Peyer's patch (tissue), 4 donors: ENCODE measurements at regions not wholly inside any gene's neighbourhood (a gene's known extent, or its start where the extent isn't known, plus 50 kb on each side); places are given as distances from the start of the nearest gene placed in this dataset.

Experiments
- DNase-seq, 3 donors: peaks; one replicate each; pipeline ENCODE4 v3.0.0-alpha.2; 2017 to 2019
- H3K27ac ChIP-seq, 4 donors: fragments of 200-600 bp; sonication (generic); one replicate each; pipeline ENCODE4 v1.5.1; 2016 to 2019
- H3K27me3 ChIP-seq, 2 donors: fragments of 200-600 bp; sonication (generic); one replicate each; pipeline ENCODE4 v1.5.1; 2019
- H3K36me3 ChIP-seq, 3 donors: fragments of 200-600 bp; sonication (generic); one replicate each; pipeline ENCODE4 v1.5.1; 2016 to 2019
- H3K4me1 ChIP-seq, 4 donors: fragments of 200-600 bp; sonication (generic); one replicate each; pipeline ENCODE4 v1.5.1; 2016 to 2019
- H3K4me3 ChIP-seq, 4 donors: fragments of 200-600 bp; sonication (generic); 1 replicate in 3 of 4; 2 replicates in 1 of 4; pipeline ENCODE4 v1.5.1; 2016 to 2019; ENCODE audit warnings: mild to moderate bottlenecking in 1 of 4
- H3K9me3 ChIP-seq, 4 donors: fragments of 200-600 bp; sonication (generic); one replicate each; pipeline ENCODE4 v1.5.1; 2016 to 2019; ENCODE audit warnings: mild to moderate bottlenecking in 1 of 4
- CTCF ChIP-seq, 6 experiments: fragments of 450-650 bp in 4 of 6; fragments of 200-600 bp in 2 of 6; sonication (generic) in 1 of 6; IDR thresholded peaks; one replicate each; pipeline ENCODE4 v1.5.1; 2017 to 2019; ENCODE audit warnings: antibody characterized with exemption in 6 of 6, mild to moderate bottlenecking in 3 of 6, moderate library complexity in 1 of 6
- POLR2A ChIP-seq, 2 donors: fragments of 450-650 bp; IDR thresholded peaks; one replicate each; pipeline ENCODE4 v1.5.1; 2017; ENCODE audit warnings: antibody characterized with exemption in 2 of 2, mild to moderate bottlenecking in 2 of 2, moderate library complexity in 2 of 2

GRCh38 chr12:114220311-114220710, 185.6 kb downstream of the TBX5 start:
- no peak for DNase-seq
- Histone ChIP-seq H3K4me3 (no peak overlapping the region), H3K36me3 (no peaks in the 10 kb centered on the region), H3K9me3 (no peaks in the 10 kb centered on the region), H3K27me3 (no peaks in the 10 kb centered on the region), H3K4me1 (no peaks in the 10 kb centered on the region), H3K27ac (no peak overlapping the region)
- TF ChIP-seq POLR2A (IDR thresholded peaks at IDR 0.05) = no peak
- no peak for TF ChIP-seq CTCF (IDR thresholded peaks at IDR 0.05)

GRCh38 chr12:114218136-114218535, 187.8 kb downstream of the TBX5 start:
- no peak overlapping the region for H3K4me3 ChIP-seq
- no peaks in the 10 kb centered on the region for H3K9me3 ChIP-seq
- no peaks in the 10 kb centered on the region for H3K27me3 ChIP-seq
- no peak overlapping the region for H3K27ac ChIP-seq
- no peak for DNase-seq
- H3K36me3 ChIP-seq = no peaks in the 10 kb centered on the region
- no peaks in the 10 kb centered on the region for H3K4me1 ChIP-seq
- TF ChIP-seq POLR2A (IDR thresholded peaks at IDR 0.05) (no peak), CTCF (IDR thresholded peaks at IDR 0.05) (no peak)

GRCh38 chr12:114215746-114216145, 190.2 kb downstream of the TBX5 start:
- H3K9me3 ChIP-seq = no peaks in the 10 kb centered on the region
- no peaks in the 10 kb centered on the region for H3K27me3 ChIP-seq
- no peaks in the 10 kb centered on the region for H3K36me3 ChIP-seq
- H3K4me3 ChIP-seq = no peak overlapping the region
- H3K4me1 ChIP-seq = no peaks in the 10 kb centered on the region
- no peak overlapping the region for H3K27ac ChIP-seq
- no peak for DNase-seq
- TF ChIP-seq POLR2A (IDR thresholded peaks at IDR 0.05) (no peak), CTCF (IDR thresholded peaks at IDR 0.05) (no peak)

GRCh38 chr12:114213055-114213581, 192.8 kb downstream of the TBX5 start:
- Histone ChIP-seq H3K27me3 (no peaks in the 10 kb centered on the region), H3K4me3 (no peak overlapping the region), H3K27ac (no peak overlapping the region), H3K4me1 (no peaks in the 10 kb centered on the region), H3K9me3 (no peaks in the 10 kb centered on the region), H3K36me3 (no peaks in the 10 kb centered on the region)
- no peak for DNase-seq
- TF ChIP-seq POLR2A (IDR thresholded peaks at IDR 0.05) = no peak
- TF ChIP-seq CTCF (IDR thresholded peaks at IDR 0.05) = peak in 1 of 6 experiments; percentile 5

GRCh38 chr12:114209861-114210260, 196.1 kb downstream of the TBX5 start:
- Histone ChIP-seq H3K27me3 (no peaks in the 10 kb centered on the region), H3K9me3 (no peaks in the 10 kb centered on the region), H3K27ac (no peak overlapping the region), H3K36me3 (no peaks in the 10 kb centered on the region), H3K4me3 (no peak overlapping the region), H3K4me1 (no peaks in the 10 kb centered on the region)
- TF ChIP-seq POLR2A (IDR thresholded peaks at IDR 0.05) = no peak
- no peak for TF ChIP-seq CTCF (IDR thresholded peaks at IDR 0.05)
- no peak for DNase-seq

GRCh38 chr12:114206525-114206924, 199.4 kb downstream of the TBX5 start:
- Histone ChIP-seq H3K27ac (no peak overlapping the region), H3K4me1 (no peaks in the 10 kb centered on the region), H3K9me3 (no peaks in the 10 kb centered on the region), H3K36me3 (no peaks in the 10 kb centered on the region), H3K4me3 (no peak overlapping the region), H3K27me3 (no peaks in the 10 kb centered on the region)
- no peak for DNase-seq
- no peak for TF ChIP-seq CTCF (IDR thresholded peaks at IDR 0.05)
- TF ChIP-seq POLR2A (IDR thresholded peaks at IDR 0.05) = no peak
